WTC11 (cell line): ENCODE measurements at regions not wholly inside any gene's neighbourhood (a gene's known extent, or its start where the extent isn't known, plus 50 kb on each side); places are given as distances from the start of the nearest gene placed in this dataset.

Experiments
- ATF3 ChIP-seq: sonication (generic); formaldehyde crosslinking; conservative IDR thresholded peaks from 2 replicates; pipeline ENCODE4 v1.8.1; 2022; ENCODE audit warnings: mild to moderate bottlenecking, missing genetic modification reagents
- CTCF ChIP-seq: fragments of 200-600 bp; IDR thresholded peaks from 2 replicates; pipeline ENCODE4 v1.8.0; 2022; ENCODE audit warnings: antibody characterized with exemption
- JAZF1 ChIP-seq: fragments of 250-450 bp; sonication (Bioruptor Pico); IDR thresholded peaks from 2 replicates; pipeline ENCODE4 v1.9.0; 2021; ENCODE audit warnings: moderate library complexity, mild to moderate bottlenecking, inconsistent platforms
- SP1 ChIP-seq: sonication (generic); formaldehyde crosslinking; conservative IDR thresholded peaks from 2 replicates; pipeline ENCODE4 v1.8.1; 2022; ENCODE audit warnings: missing genetic modification reagents
- USF2 ChIP-seq: sonication (generic); formaldehyde crosslinking; IDR thresholded peaks from 2 replicates; pipeline ENCODE4 v1.8.1; 2023; ENCODE audit warnings: mild to moderate bottlenecking, missing genetic modification reagents, moderate library complexity
- ZNF317 ChIP-seq: sonication (generic); formaldehyde crosslinking; IDR thresholded peaks from 2 replicates; pipeline ENCODE4 v1.8.1; 2023; ENCODE audit warnings: low read depth, mild to moderate bottlenecking, moderate library complexity, missing genetic modification reagents, borderline replicate concordance
- ZNF416 ChIP-seq: fragments of 250-450 bp; sonication (Bioruptor Pico); IDR thresholded peaks from 2 replicates; pipeline ENCODE4 v1.9.0; 2021; ENCODE audit warnings: mild to moderate bottlenecking, inconsistent platforms
- ZNF423 ChIP-seq: fragments of 250-450 bp; sonication (Bioruptor Pico); IDR thresholded peaks from 2 replicates; pipeline ENCODE4 v2.1.2; 2022; ENCODE audit warnings: mild to moderate bottlenecking, moderate library complexity

- TF ChIP-seq JAZF1 (no peak), USF2 (CRISPR knock-in tag) (no peak), ZNF317 (CRISPR knock-in tag) (no peak), ZNF423 (no peak), ZNF416 (CRISPR knock-in tag) (no peak), SP1 (CRISPR knock-in tag) (no peak), CTCF (no peak), ATF3 (CRISPR knock-in tag) (no peak)
Measured at GRCh38 chr2:12436935-12437561, 279.7 kb upstream of the TRIB2 start.
